Lower leg skin (tissue), 3 donors: ENCODE measurements at regions not wholly inside any gene's neighbourhood (a gene's known extent, or its start where the extent isn't known, plus 50 kb on each side); places are given as distances from the start of the nearest gene placed in this dataset.

ENCODE experiments used
- POLR2A ChIP-seq, 2 donors: fragments of 450-650 bp; IDR thresholded peaks; one replicate each; pipeline ENCODE4 v1.6.1; 2016 to 2017; ENCODE audit warnings: antibody characterized with exemption in 2 of 2, mild to moderate bottlenecking in 1 of 2, moderate library complexity in 1 of 2
- TF ChIP-seq, protein P1 (sequence below), 3 donors: fragments of 450-650 bp; IDR thresholded peaks; one replicate each; pipeline ENCODE4 v1.5.1; 2016; ENCODE audit warnings: antibody characterized with exemption in 3 of 3, mild to moderate bottlenecking in 3 of 3, moderate library complexity in 2 of 3

DNA sequence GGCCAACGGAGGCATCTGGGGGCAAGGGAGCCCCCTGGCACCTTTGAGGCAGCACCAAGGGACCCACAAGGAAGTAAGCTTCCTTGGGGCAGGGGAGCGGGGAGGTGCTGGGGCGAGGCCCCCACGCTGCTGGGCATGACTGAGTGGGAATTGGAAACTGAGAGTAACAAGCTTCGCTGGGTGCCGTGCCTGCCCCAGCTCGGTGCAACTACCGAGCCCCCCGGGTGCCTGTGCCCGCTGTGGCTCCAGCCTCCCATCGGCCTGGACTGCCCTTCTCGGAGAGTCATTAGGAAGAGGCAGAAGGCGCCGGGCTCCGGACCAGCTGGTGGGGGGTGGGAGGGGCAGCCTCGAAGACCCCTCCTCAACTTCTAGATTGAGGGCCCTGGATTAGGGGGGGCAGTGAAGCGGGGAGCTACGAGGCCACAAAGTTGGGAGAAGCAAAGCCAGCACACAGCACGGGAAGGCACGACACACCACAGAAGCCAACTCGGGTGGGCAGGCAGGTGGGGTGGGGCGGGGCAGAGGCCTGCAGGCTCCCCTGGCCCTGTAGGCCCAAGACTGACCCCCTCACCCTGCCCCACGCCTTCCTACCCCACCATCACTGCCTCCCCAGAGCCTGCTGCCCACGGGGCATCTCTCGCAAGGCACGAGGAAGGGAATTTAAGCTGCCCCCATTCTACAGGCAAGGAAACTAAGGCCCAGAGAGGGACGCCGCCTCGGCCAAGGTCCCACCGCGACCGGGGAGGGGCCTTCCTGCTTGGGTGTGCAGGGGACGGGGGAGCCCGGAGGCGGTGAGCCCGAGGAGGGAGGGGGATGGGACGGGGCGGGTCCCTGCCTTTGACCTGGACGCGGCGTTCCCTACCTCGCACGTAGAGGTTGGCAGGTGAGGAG lies 83.2 kb downstream of the PTPRS start:
- TF ChIP-seq, protein P1, sequence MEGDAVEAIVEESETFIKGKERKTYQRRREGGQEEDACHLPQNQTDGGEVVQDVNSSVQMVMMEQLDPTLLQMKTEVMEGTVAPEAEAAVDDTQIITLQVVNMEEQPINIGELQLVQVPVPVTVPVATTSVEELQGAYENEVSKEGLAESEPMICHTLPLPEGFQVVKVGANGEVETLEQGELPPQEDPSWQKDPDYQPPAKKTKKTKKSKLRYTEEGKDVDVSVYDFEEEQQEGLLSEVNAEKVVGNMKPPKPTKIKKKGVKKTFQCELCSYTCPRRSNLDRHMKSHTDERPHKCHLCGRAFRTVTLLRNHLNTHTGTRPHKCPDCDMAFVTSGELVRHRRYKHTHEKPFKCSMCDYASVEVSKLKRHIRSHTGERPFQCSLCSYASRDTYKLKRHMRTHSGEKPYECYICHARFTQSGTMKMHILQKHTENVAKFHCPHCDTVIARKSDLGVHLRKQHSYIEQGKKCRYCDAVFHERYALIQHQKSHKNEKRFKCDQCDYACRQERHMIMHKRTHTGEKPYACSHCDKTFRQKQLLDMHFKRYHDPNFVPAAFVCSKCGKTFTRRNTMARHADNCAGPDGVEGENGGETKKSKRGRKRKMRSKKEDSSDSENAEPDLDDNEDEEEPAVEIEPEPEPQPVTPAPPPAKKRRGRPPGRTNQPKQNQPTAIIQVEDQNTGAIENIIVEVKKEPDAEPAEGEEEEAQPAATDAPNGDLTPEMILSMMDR (IDR thresholded peaks at IDR 0.05) = no peak
- TF ChIP-seq POLR2A (IDR thresholded peaks at IDR 0.05) = no peak
